GM12878 (cell line): ENCODE measurements at regions not wholly inside any gene's neighbourhood (a gene's known extent, or its start where the extent isn't known, plus 50 kb on each side); places are given as distances from the start of the nearest gene placed in this dataset.

ENCODE experiments used
- ATAC-seq: fragments of 200-7000 bp; cut with Tn5 transposase; 3 replicates; pipeline ENCODE4 v1.9.1; 2020; ENCODE audit warnings: mild to moderate bottlenecking, moderate library complexity
- BruUV-seq: library from RNA; stranded (reverse); fragments of 400-500 nt; replicated peaks from 2 replicates; lab custom pipeline; 2021; lab: Mats Ljungman, UMichigan
- CTCF ChIA-PET: fragments of 300-600 bp; sonication (Branson Sonifier 250); formaldehyde crosslinking; extraction: SDS; loops from one replicate; lab custom pipeline; 2021; ENCODE audit warnings: inconsistent platforms; lab: Yijun Ruan, JAX
- POLR2A ChIA-PET: fragments of 350-600 bp; formaldehyde crosslinking; extraction: SDS; loops from one replicate; lab custom pipeline; 2021; ENCODE audit warnings: inconsistent platforms; lab: Charles Lee
- RAD21 ChIA-PET: fragments of 300-600 bp; sonication (Branson Sonifier 250); formaldehyde crosslinking; loops from one replicate; lab custom pipeline; 2023; ENCODE audit warnings: antibody characterized with exemption; ENCODE audit not compliant: unreplicated experiment; lab: Charles Lee
- SMC1A ChIA-PET: fragments of 300-600 bp; sonication (Branson Sonifier 250); formaldehyde crosslinking; loops from one replicate; lab custom pipeline; 2023; ENCODE audit not compliant: unreplicated experiment, uncharacterized antibody; lab: Charles Lee
- DNase-seq: peaks from one replicate; pipeline ENCODE4 v3.0.0-alpha.2; 2011; ENCODE audit warnings: low read depth, low spot score
- FAIRE-seq: peaks from 3 replicates; lab custom pipeline; 2011; peaks lifted over from hg19 to GRCh38; lab: Jason Lieb, UNC
- H2AFZ ChIP-seq: 2 replicates; pipeline ENCODE4 v1.6.0; 2011; ENCODE audit warnings: low read depth, low read length, control low read depth; ENCODE audit not compliant: control insufficient read depth
- H3K27ac ChIP-seq: 2 replicates; pipeline ENCODE4 v1.5.1; 2011; ENCODE audit warnings: control low read depth; ENCODE audit not compliant: control insufficient read depth, insufficient read depth
- H3K27me3 ChIP-seq, 2 experiments: replicated peaks in 1 of 2; 2 replicates each; pipeline versions ENCODE4 v1.6.0 to v1.6.1; 2011; ENCODE audit warnings: low read length in 1 of 2; ENCODE audit not compliant: control insufficient read depth in 2 of 2, insufficient read depth in 2 of 2
- H3K36me3 ChIP-seq, 2 experiments: 2 replicates each; pipeline ENCODE4 v1.5.1; 2011; ENCODE audit warnings: low read length in 1 of 2; ENCODE audit not compliant: control insufficient read depth in 2 of 2, insufficient read depth in 2 of 2
- H3K4me1 ChIP-seq: 2 replicates; pipeline ENCODE4 v1.6.1; 2011; ENCODE audit warnings: mild to moderate bottlenecking, low read length, moderate library complexity, mixed read lengths; ENCODE audit not compliant: control insufficient read depth, insufficient read depth
- H3K4me2 ChIP-seq: 2 replicates; pipeline ENCODE4 v1.6.0; 2011; ENCODE audit warnings: control low read depth; ENCODE audit not compliant: control insufficient read depth, insufficient read depth
- H3K4me3 ChIP-seq: fragments of 200-600 bp; sonication (generic); 2 replicates; pipeline ENCODE4 v1.5.1; 2016
- H3K79me2 ChIP-seq: 2 replicates; pipeline ENCODE4 v1.6.0; 2011; ENCODE audit warnings: low read length; ENCODE audit not compliant: control insufficient read depth, insufficient read depth
- H3K9ac ChIP-seq: 2 replicates; pipeline ENCODE4 v1.8.0; 2011; ENCODE audit warnings: low read length, control low read depth, mixed read lengths; ENCODE audit not compliant: control insufficient read depth, insufficient read depth
- H3K9me3 ChIP-seq: replicated peaks from 3 replicates; pipeline ENCODE4 v1.5.1; 2011; ENCODE audit warnings: mild to moderate bottlenecking, low read length; ENCODE audit not compliant: control insufficient read depth, insufficient read depth
- H4K20me1 ChIP-seq: 2 replicates; pipeline ENCODE4 v1.6.0; 2011; ENCODE audit not compliant: control insufficient read depth, insufficient read depth
- ATF2 ChIP-seq: IDR thresholded peaks from 2 replicates; pipeline ENCODE4 v1.6.1; 2012; ENCODE audit warnings: low read length, inconsistent platforms
- BCL3 ChIP-seq: IDR thresholded peaks from 2 replicates; pipeline ENCODE4 v1.6.1; 2011; ENCODE audit warnings: borderline replicate concordance, low read depth, mild to moderate bottlenecking, moderate library complexity, low read length; ENCODE audit not compliant: insufficient read depth, poor library complexity, severe bottlenecking
- MEF2A ChIP-seq: IDR thresholded peaks from 2 replicates; pipeline ENCODE4 v1.6.1; 2011; ENCODE audit warnings: low read depth, mild to moderate bottlenecking, low read length, moderate library complexity; ENCODE audit not compliant: insufficient read depth
- WGBS: methylation state at CpG from one replicate; pipeline ENCODE4 v1.1.6; 2016; ENCODE audit warnings: low lambda C conversion rate; ENCODE audit not compliant: insufficient replicate concordance, insufficient coverage; ENCODE audit errors: missing lambda C conversion rate; 5-methylcytosine and 5-hydroxymethylcytosine counted together
- in situ Hi-C: fragments of 300-500 bp; cut with MboI; formaldehyde crosslinking; loops from 9 replicates; pipeline ENCODE4 v1.14.3; 2018; ENCODE audit warnings: mixed read lengths
- intact Hi-C: fragments of 100-400 bp; cut with micrococcal nuclease; formaldehyde crosslinking; loops from one replicate; pipeline ENCODE4 v1.14.2; 2022; ENCODE audit not compliant: unreplicated experiment

GRCh38 chr7:67512481-67512880 lies 515.8 kb downstream of the TYW1 start (continued):
- no peak for TF ChIP-seq BCL3
- TF ChIP-seq, all 136 proteins: peak for 0

- WGBS, result 7% methylated on average over 4 of the region's 4 CpGs
- in situ Hi-C loops (no loop called here), intact Hi-C loops (no loop called here)
- SMC1A ChIA-PET, result no interaction called here
- no peak overlapping the region for H3K27ac ChIP-seq
- CTCF ChIA-PET, result no interaction called here
- no TSS peak for BruUV-seq
- no peaks in the 10 kb centered on the region for H3K9me3 ChIP-seq
- H2AFZ ChIP-seq, result no peak overlapping the region
- FAIRE-seq, result no peak
- H3K9ac ChIP-seq, result no peak overlapping the region
- H3K4me3 ChIP-seq, result no peak overlapping the region
- no peaks in the 10 kb centered on the region for H3K79me2 ChIP-seq
- H3K4me2 ChIP-seq, result no peak overlapping the region
- POLR2A ChIA-PET, result no interaction called here
- RAD21 ChIA-PET, result no interaction called here
- no peaks in the 10 kb centered on the region for H3K27me3 ChIP-seq
- no peaks in the 10 kb centered on the region for H3K36me3 ChIP-seq
- TF ChIP-seq MEF2A (no peak), ATF2 (no peak)
- DNase-seq, result no peak
- ATAC-seq, result no peak
- no peaks in the 10 kb centered on the region for H4K20me1 ChIP-seq
- H3K4me1 ChIP-seq, result no peaks in the 10 kb centered on the region
Observed at GRCh38 chr7:67518580-67518979, 521.9 kb downstream of the TYW1 start.
